Esophagus squamous epithelium (tissue), 5 donors: ENCODE measurements at regions not wholly inside any gene's neighbourhood (a gene's known extent, or its start where the extent isn't known, plus 50 kb on each side); places are given as distances from the start of the nearest gene placed in this dataset.

Experiments
- DNase-seq: peaks from one replicate; lab custom pipeline; 2025; lab: John Stamatoyannopoulos, UW
- H3K27ac ChIP-seq, 4 donors: fragments of 200-600 bp; sonication (generic); one replicate each; pipeline ENCODE4 v1.5.1; 2016 to 2019; ENCODE audit warnings: mild to moderate bottlenecking in 1 of 4
- H3K27me3 ChIP-seq, 4 donors: fragments of 200-600 bp; sonication (generic); 1 replicate in 3 of 4; 2 replicates in 1 of 4; pipeline versions ENCODE4 v1.5.1 to v1.6.0; 2017 to 2021; ENCODE audit warnings: antibody characterized with exemption in 1 of 4
- H3K36me3 ChIP-seq, 3 donors: fragments of 200-600 bp; sonication (generic); one replicate each; pipeline ENCODE4 v1.5.1; 2016 to 2019
- H3K4me1 ChIP-seq, 3 donors: fragments of 200-600 bp; sonication (generic); one replicate each; pipeline ENCODE4 v1.5.1; 2017 to 2019
- H3K4me3 ChIP-seq, 4 donors: fragments of 200-600 bp; sonication (generic); 1 replicate in 3 of 4; 2 replicates in 1 of 4; pipeline ENCODE4 v1.5.1; 2016 to 2019; ENCODE audit warnings: mild to moderate bottlenecking in 2 of 4, moderate library complexity in 1 of 4
- H3K9me3 ChIP-seq, 3 donors: fragments of 200-600 bp; sonication (generic); one replicate each; pipeline ENCODE4 v1.5.1; 2016 to 2019
- CTCF ChIP-seq, 6 experiments: fragments of 450-650 bp in 4 of 6; fragments of 200-600 bp in 2 of 6; sonication (generic) in 2 of 6; IDR thresholded peaks; one replicate each; pipeline ENCODE4 v1.5.1; 2016 to 2019; ENCODE audit warnings: antibody characterized with exemption in 6 of 6, mild to moderate bottlenecking in 4 of 6, moderate library complexity in 4 of 6
- POLR2A ChIP-seq, 4 donors: fragments of 450-650 bp; IDR thresholded peaks; one replicate each; pipeline ENCODE4 v1.6.1; 2017; ENCODE audit warnings: antibody characterized with exemption in 4 of 4, mild to moderate bottlenecking in 4 of 4, moderate library complexity in 3 of 4
- WGBS, 2 donors: methylation state at CpG; one replicate each; pipeline ENCODE4 v1.1.5; 2018; 5-methylcytosine and 5-hydroxymethylcytosine counted together
- intact Hi-C: fragments of 100-400 bp; cut with DNase I; formaldehyde crosslinking; loops from one replicate; pipeline ENCODE4 v1.15.0; 2022
- donor health status: DM: yes; HTN: yes; CAD: no.

- no peak for DNase-seq
- Histone ChIP-seq H3K27me3 (no peaks in the 10 kb centered on the region), H3K36me3 (no peaks in the 10 kb centered on the region), H3K9me3 (peaks cover 0 to 26% (median 0%) of the 10 kb centered on the region in 3 donors), H3K27ac (no peak overlapping the region), H3K4me3 (no peak overlapping the region), H3K4me1 (peaks cover 0 to 18% (median 0%) of the 10 kb centered on the region in 3 donors)
- TF ChIP-seq POLR2A (IDR thresholded peaks at IDR 0.05) = no peak
- TF ChIP-seq CTCF (IDR thresholded peaks at IDR 0.05) = no peak
- intact Hi-C loops = no loop called here
- 56 to 57% methylated on average over 3 of the region's 3 CpGs for WGBS, 2 donors
These were observed 352.8 kb downstream of the DHRSX start for GRCh38 chrX:2147928-2148327.

- no peaks in the 10 kb centered on the region for H3K27me3 ChIP-seq
- peaks cover 0 to 6% (median 0%) of the 10 kb centered on the region in 3 donors for H3K4me1 ChIP-seq
- intact Hi-C loops = no loop called here
- TF ChIP-seq POLR2A (IDR thresholded peaks at IDR 0.05) (no peak), CTCF (IDR thresholded peaks at IDR 0.05) (no peak)
- 62 to 66% methylated on average over 14 of the region's 14 CpGs for WGBS, 2 donors
- H3K36me3 ChIP-seq = no peaks in the 10 kb centered on the region
- H3K27ac ChIP-seq = no peak overlapping the region
- DNase-seq = no peak
- peaks cover 0 to 26% (median 0%) of the 10 kb centered on the region in 3 donors for H3K9me3 ChIP-seq
- no peak overlapping the region for H3K4me3 ChIP-seq
These were observed 354.9 kb downstream of the DHRSX start for GRCh38 chrX:2145692-2146367.

- TF ChIP-seq POLR2A (IDR thresholded peaks at IDR 0.05) (no peak), CTCF (IDR thresholded peaks at IDR 0.05) (no peak)
- H3K4me3 ChIP-seq = no peak overlapping the region
- H3K4me1 ChIP-seq = no peaks in the 10 kb centered on the region
- no peaks in the 10 kb centered on the region for H3K9me3 ChIP-seq
- H3K27ac ChIP-seq = no peak overlapping the region
- no peak for DNase-seq
- WGBS, 2 donors = 94 to 95% methylated on average over 4 of the region's 4 CpGs
- no peaks in the 10 kb centered on the region for H3K36me3 ChIP-seq
- intact Hi-C loops = no loop called here
- H3K27me3 ChIP-seq = no peaks in the 10 kb centered on the region
These were observed 362.9 kb downstream of the DHRSX start for GRCh38 chrX:2137882-2138281.

GRCh38 chrX:2136848-2137247, 363.9 kb downstream of the DHRSX start:
- TF ChIP-seq POLR2A (IDR thresholded peaks at IDR 0.05) = no peak
- TF ChIP-seq CTCF (IDR thresholded peaks at IDR 0.05) = no peak
- Histone ChIP-seq H3K4me3 (no peak overlapping the region), H3K27me3 (no peaks in the 10 kb centered on the region), H3K27ac (no peak overlapping the region), H3K9me3 (no peaks in the 10 kb centered on the region), H3K4me1 (no peaks in the 10 kb centered on the region), H3K36me3 (no peaks in the 10 kb centered on the region)
- intact Hi-C loops = no loop called here
- DNase-seq = no peak
- WGBS, 2 donors = 91 to 94% methylated on average over 2 of the region's 2 CpGs

- no peak for DNase-seq
- H3K27me3 ChIP-seq = no peaks in the 10 kb centered on the region
- intact Hi-C loops = no loop called here
- no peaks in the 10 kb centered on the region for H3K4me1 ChIP-seq
- 90 to 94% methylated on average over 6 of the region's 6 CpGs for WGBS, 2 donors
- H3K9me3 ChIP-seq = no peaks in the 10 kb centered on the region
- no peaks in the 10 kb centered on the region for H3K36me3 ChIP-seq
- no peak overlapping the region for H3K4me3 ChIP-seq
- no peak for TF ChIP-seq POLR2A (IDR thresholded peaks at IDR 0.05)
- H3K27ac ChIP-seq = no peak overlapping the region
These were observed 365.4 kb downstream of the DHRSX start for GRCh38 chrX:2135421-2135820.
